ENCODE measurements at regions not wholly inside any gene's neighbourhood (a gene's known extent, or its start where the extent isn't known, plus 50 kb on each side); places are given as distances from the start of the nearest gene placed in this dataset.

DNA sequence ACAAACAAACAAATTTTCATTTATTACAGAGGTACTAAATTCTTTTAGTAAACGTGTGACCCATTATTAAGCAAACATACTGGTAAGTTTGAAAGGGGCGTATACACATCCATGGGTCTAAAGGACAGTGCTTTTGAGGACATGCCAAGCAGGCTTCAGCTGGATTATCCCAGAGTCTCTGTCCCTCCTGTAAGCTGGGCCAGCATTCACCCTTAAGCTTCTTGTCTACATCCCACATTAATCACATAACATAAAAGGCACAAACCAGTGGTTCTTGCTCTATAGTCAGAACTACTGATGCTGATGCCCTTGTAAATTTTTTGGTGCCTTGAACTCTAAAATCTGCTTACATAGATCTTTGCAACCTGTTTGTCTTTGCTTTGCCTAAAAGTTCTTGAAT, 150.8 kb upstream of the BNIP2 start:
- in situ Hi-C loops (cut with HindIII; ENCODE audit: low sequenced_read_pairs), result no loop called here
- DNase-seq (ENCODE audit: low read depth), result no peak
- no peak overlapping the region for H3K4me3 ChIP-seq (ENCODE audit: low read depth, low read length)
- TF ChIP-seq, protein P1, sequence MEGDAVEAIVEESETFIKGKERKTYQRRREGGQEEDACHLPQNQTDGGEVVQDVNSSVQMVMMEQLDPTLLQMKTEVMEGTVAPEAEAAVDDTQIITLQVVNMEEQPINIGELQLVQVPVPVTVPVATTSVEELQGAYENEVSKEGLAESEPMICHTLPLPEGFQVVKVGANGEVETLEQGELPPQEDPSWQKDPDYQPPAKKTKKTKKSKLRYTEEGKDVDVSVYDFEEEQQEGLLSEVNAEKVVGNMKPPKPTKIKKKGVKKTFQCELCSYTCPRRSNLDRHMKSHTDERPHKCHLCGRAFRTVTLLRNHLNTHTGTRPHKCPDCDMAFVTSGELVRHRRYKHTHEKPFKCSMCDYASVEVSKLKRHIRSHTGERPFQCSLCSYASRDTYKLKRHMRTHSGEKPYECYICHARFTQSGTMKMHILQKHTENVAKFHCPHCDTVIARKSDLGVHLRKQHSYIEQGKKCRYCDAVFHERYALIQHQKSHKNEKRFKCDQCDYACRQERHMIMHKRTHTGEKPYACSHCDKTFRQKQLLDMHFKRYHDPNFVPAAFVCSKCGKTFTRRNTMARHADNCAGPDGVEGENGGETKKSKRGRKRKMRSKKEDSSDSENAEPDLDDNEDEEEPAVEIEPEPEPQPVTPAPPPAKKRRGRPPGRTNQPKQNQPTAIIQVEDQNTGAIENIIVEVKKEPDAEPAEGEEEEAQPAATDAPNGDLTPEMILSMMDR (IDR thresholded peaks at IDR 0.05; ENCODE audit: low read depth, low read length, missing control alignments), result no peak

DNA sequence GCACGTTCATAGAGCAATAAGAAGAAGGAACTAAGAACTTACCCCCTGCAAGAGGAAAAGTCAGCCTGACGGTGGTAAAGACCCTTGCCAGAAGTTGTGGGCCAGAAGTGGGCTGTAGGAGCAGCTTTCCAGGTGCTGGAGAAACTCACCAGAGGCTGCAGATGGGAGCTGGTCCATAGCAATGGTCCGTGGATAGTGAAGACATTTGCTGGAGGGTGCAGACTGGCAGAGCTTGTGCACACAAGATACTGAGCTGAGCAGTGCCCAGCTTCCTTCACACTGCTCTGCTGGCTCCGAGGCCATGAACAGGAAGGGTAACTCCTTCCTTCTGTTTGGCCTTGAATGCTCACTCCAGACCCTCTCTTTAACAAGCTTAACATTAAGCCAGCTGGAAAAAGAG, 149.8 kb upstream of the BNIP2 start:
- in situ Hi-C loops (cut with HindIII; ENCODE audit: low sequenced_read_pairs), result no loop called here
- TF ChIP-seq, protein P1 (IDR thresholded peaks at IDR 0.05; ENCODE audit: low read depth, low read length, missing control alignments), result no peak
- no peak overlapping the region for H3K4me3 ChIP-seq (ENCODE audit: low read depth, low read length)
- DNase-seq (ENCODE audit: low read depth), result no peak

DNA sequence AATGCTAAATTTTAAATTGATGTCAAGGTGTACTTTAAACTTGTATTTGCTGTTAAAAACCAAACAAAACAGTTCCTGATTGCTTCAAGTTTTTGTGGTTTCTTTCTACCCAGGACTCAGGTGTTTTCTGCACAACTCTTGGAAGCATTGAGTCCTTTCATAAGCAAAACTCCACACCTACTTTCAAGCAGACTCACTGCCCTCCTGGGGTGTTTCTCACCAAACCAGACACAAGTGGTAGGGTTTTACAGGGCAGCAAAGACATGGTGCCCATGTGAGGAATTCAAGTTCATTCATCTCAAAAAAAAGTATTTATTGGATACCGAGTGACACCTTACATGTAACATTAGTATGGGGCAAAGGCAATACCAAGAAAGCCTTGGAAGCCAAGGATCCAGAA, 146.7 kb upstream of the BNIP2 start:
- TF ChIP-seq, protein P1 (IDR thresholded peaks at IDR 0.05; ENCODE audit: low read depth, low read length, missing control alignments), result no peak
- no peak for DNase-seq (ENCODE audit: low read depth)
- in situ Hi-C loops (cut with HindIII; ENCODE audit: low sequenced_read_pairs), result no loop called here
- H3K4me3 ChIP-seq (ENCODE audit: low read depth, low read length), result no peak overlapping the region

DNA sequence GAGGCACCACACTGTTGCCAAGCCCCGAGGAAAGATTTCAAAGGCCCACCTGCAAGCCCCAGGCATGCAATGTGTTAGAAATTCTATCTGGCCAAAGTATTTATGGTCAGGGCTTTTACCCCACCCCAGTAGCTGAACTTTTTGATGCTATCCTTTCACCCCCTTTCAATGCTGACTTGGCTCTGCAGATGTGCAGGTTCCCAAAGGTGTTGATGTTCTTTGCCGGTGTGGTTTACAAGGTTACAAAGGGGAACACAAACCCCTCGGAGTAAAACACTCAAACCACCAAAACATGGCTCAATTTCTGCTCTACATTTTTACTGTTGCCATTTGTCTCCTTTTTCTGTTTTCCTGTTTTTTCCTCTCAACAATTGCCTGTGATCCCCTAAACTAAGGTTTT, 145.4 kb upstream of the BNIP2 start:
- no peak for DNase-seq (ENCODE audit: low read depth)
- TF ChIP-seq, protein P1 (IDR thresholded peaks at IDR 0.05; ENCODE audit: low read depth, low read length, missing control alignments), result no peak
- in situ Hi-C loops (cut with HindIII; ENCODE audit: low sequenced_read_pairs), result no loop called here
- H3K4me3 ChIP-seq (ENCODE audit: low read depth, low read length), result no peak overlapping the region

DNA sequence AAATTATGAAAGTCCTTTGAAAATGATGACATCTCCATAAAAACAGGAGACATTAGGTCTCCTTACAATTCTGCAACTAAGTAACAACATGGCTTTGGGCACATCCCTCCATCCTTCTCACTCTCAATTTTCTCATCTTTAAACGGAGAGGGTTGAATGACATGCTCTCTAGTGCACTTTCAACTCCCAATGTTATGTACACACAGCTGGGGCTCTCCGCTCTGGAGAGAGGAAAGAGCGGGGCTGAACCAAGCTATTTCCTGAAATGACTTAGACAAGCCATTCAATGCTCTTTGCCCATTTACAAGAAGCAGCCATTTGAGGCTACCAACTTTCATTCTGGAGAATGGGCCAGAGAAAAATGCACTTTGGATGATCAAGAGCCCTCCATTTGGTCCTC, 144.2 kb upstream of the BNIP2 start:
- no peak overlapping the region for H3K4me3 ChIP-seq (ENCODE audit: low read depth, low read length)
- DNase-seq (ENCODE audit: low read depth), result no peak
- in situ Hi-C loops (cut with HindIII; ENCODE audit: low sequenced_read_pairs), result no loop called here
- TF ChIP-seq, protein P1 (IDR thresholded peaks at IDR 0.05; ENCODE audit: low read depth, low read length, missing control alignments), result no peak

DNA sequence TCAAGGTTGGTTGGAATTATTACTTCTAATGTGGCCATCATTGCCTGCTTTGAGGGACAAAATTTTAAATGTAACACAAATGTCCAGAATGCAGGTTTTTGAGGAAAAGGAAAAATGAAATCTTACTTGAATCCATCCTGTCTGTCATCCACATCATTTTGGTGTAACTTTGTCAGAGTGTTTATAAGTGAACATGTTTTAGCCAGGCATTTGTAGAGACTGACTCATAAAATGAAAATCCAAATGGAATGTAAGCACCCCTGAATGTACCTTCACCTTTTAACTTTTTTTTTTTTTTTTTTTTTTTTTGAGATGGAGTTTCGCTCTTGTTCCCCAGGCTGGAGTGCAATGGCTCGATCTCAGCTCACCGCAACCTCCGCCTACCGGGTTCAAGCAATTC, 141.8 kb upstream of the BNIP2 start:
- DNase-seq (ENCODE audit: low read depth), result no peak
- in situ Hi-C loops (cut with HindIII; ENCODE audit: low sequenced_read_pairs), result no loop called here
- no peak overlapping the region for H3K4me3 ChIP-seq (ENCODE audit: low read depth, low read length)
- TF ChIP-seq, protein P1 (IDR thresholded peaks at IDR 0.05; ENCODE audit: low read depth, low read length, missing control alignments), result no peak

DNA sequence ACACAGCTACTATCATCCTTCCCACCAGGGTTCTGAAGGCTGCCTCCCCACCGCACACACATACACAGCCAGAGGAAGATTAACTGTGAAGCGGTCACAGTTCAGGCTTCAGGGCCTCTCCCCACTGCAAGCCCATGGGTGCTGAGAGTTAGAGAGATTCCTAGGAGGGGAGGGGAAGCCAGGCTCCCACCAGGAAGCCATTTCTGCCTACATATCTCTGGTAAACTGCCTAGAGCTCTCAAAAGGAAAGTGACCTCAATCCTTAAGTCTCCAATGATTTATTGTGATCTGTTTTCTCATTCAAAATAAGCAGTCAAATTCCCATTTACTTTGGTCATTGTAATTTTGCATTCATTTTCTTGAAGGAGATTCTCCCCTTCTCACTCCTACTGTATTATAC, 141.0 kb upstream of the BNIP2 start:
- H3K4me3 ChIP-seq (ENCODE audit: low read depth, low read length), result no peak overlapping the region
- DNase-seq (ENCODE audit: low read depth), result no peak
- TF ChIP-seq, protein P1 (IDR thresholded peaks at IDR 0.05; ENCODE audit: low read depth, low read length, missing control alignments), result no peak
- in situ Hi-C loops (cut with HindIII; ENCODE audit: low sequenced_read_pairs), result no loop called here

Data from astrocyte of the cerebellum (primary cell).